ENCODE measurements at regions not wholly inside any gene's neighbourhood (a gene's known extent, or its start where the extent isn't known, plus 50 kb on each side); places are given as distances from the start of the nearest gene placed in this dataset.

DNA sequence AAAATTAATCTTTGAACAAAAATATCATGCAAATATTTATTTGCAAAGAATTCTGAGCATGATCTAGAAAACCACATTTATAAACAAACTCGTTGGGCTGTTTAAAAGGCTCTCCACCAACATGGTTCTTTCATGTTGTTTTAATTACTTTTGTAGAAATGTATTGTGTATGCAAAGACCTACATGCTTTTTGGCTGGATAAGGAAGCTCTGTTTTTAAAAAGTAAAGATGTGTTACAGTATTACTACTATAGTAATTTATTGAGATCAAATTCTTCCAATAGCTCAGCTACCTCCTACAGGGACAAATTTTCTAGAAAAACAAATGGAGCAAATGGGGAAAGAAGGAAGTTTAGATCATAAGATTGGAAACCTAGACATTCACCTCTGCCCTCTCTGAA is 177.5 kb upstream of the TTC29 start:
- Histone ChIP-seq H3K4me3 (ENCODE audit: low read length in 2 of 2) (no peak overlapping the region), H3K36me3 (ENCODE audit: control insufficient read depth in 2 of 2, insufficient read depth in 2 of 2, low read length in 2 of 2) (no peaks in the 10 kb centered on the region), H3K27ac (ENCODE audit: low read length) (no peak overlapping the region), H3K27me3 (ENCODE audit: control insufficient read depth in 1 of 2, insufficient read depth in 2 of 2, low read length in 2 of 2) (no peaks in the 10 kb centered on the region), H3K4me1 (ENCODE audit: control insufficient read depth, insufficient read depth, low read length) (peaks cover 8% of the 10 kb centered on the region), H3K9ac (ENCODE audit: low read length in 2 of 2) (no peak overlapping the region), H3K9me3 (ENCODE audit: control insufficient read depth in 2 of 2, low read length in 2 of 2) (no peaks in the 10 kb centered on the region)

GRCh38 chr4:147128787-147129186 is 183.1 kb upstream of the TTC29 start:
- Histone ChIP-seq H3K4me3 (ENCODE audit: low read length in 2 of 2) (no peak overlapping the region), H3K27ac (ENCODE audit: low read length) (no peak overlapping the region), H3K9ac (ENCODE audit: low read length in 2 of 2) (no peak overlapping the region), H3K27me3 (ENCODE audit: control insufficient read depth in 1 of 2, insufficient read depth in 2 of 2, low read length in 2 of 2) (no peaks in the 10 kb centered on the region), H3K4me1 (ENCODE audit: control insufficient read depth, insufficient read depth, low read length) (no peaks in the 10 kb centered on the region), H3K9me3 (ENCODE audit: control insufficient read depth in 2 of 2, low read length in 2 of 2) (no peaks in the 10 kb centered on the region), H3K36me3 (ENCODE audit: control insufficient read depth in 2 of 2, insufficient read depth in 2 of 2, low read length in 2 of 2) (no peaks in the 10 kb centered on the region)

GRCh38 chr4:147129687-147130086 is 184.0 kb upstream of the TTC29 start:
- H3K4me1 ChIP-seq (ENCODE audit: control insufficient read depth, insufficient read depth, low read length) = no peaks in the 10 kb centered on the region
- no peaks in the 10 kb centered on the region for H3K27me3 ChIP-seq (ENCODE audit: control insufficient read depth in 1 of 2, insufficient read depth in 2 of 2, low read length in 2 of 2)
- H3K9ac ChIP-seq (ENCODE audit: low read length in 2 of 2) = no peak overlapping the region
- no peak overlapping the region for H3K4me3 ChIP-seq (ENCODE audit: low read length in 2 of 2)
- no peak overlapping the region for H3K27ac ChIP-seq (ENCODE audit: low read length)
- H3K36me3 ChIP-seq (ENCODE audit: control insufficient read depth in 2 of 2, insufficient read depth in 2 of 2, low read length in 2 of 2) = no peaks in the 10 kb centered on the region
- no peaks in the 10 kb centered on the region for H3K9me3 ChIP-seq (ENCODE audit: control insufficient read depth in 2 of 2, low read length in 2 of 2)

DNA sequence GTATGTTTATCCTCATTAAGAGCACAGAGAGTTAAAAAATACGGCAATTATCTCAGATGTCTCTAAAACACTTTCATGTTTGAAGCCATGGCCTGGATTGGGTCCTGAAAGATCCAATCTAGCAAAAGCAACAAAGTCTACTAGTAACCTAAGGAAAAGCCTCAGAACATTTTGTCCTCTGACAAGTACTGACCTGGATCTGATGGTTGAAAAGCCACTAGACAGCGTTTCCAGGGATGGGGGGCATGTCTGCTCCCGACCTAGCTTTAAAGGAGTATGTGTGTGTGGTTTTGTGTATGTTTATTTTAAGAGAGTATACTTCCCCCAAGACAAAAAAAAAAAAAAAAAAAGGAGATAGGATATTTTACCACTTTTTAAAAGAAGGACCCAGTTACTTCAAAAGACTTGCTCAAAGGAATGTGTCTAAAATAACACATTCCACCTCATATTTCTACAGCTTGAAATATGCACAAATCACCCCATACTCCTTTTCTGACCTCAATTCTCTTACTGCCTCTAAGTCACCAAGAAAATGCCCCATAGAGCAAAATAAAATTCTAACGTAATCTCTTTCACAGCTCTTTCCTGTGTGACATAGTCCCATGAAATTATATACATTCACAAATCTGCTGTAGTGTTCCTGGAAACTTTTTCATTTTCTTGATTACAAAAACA is 189.0 kb upstream of the TTC29 start:
- peaks cover 2% of the 10 kb centered on the region for H3K4me1 ChIP-seq (ENCODE audit: control insufficient read depth, insufficient read depth, low read length)
- H3K4me3 ChIP-seq (ENCODE audit: low read length in 2 of 2) = no peak overlapping the region
- H3K9me3 ChIP-seq (ENCODE audit: control insufficient read depth in 2 of 2, low read length in 2 of 2) = no peaks in the 10 kb centered on the region
- H3K36me3 ChIP-seq (ENCODE audit: control insufficient read depth in 2 of 2, insufficient read depth in 2 of 2, low read length in 2 of 2) = no peaks in the 10 kb centered on the region
- no peaks in the 10 kb centered on the region for H3K27me3 ChIP-seq (ENCODE audit: control insufficient read depth in 1 of 2, insufficient read depth in 2 of 2, low read length in 2 of 2)
- H3K9ac ChIP-seq (ENCODE audit: low read length in 2 of 2) = no peak overlapping the region
- H3K27ac ChIP-seq (ENCODE audit: low read length) = no peak overlapping the region

DNA sequence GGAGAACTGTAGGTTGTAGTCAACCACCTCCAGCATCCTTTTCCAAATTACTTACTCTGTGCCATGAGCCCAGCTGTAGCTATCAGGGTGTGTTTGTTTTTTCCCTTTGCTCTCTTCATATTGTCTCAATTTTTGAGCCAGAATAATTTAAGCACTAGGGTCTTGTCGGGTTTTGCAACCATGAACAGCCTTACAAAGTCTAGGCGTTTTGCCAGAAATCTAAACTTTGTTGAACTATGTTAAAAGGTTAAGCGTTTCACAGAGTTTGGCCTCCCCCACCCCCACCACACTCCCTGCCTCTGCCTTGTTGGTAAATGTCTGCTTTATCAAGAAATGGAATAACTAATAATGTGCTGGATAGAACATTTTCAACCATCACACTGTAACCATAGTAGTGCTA is 190.6 kb upstream of the TTC29 start:
- no peak overlapping the region for H3K4me3 ChIP-seq (ENCODE audit: low read length in 2 of 2)
- H3K27me3 ChIP-seq (ENCODE audit: control insufficient read depth in 1 of 2, insufficient read depth in 2 of 2, low read length in 2 of 2) = no peaks in the 10 kb centered on the region
- no peaks in the 10 kb centered on the region for H3K9me3 ChIP-seq (ENCODE audit: control insufficient read depth in 2 of 2, low read length in 2 of 2)
- peaks cover 2% of the 10 kb centered on the region for H3K4me1 ChIP-seq (ENCODE audit: control insufficient read depth, insufficient read depth, low read length)
- H3K27ac ChIP-seq (ENCODE audit: low read length) = no peak overlapping the region
- no peaks in the 10 kb centered on the region for H3K36me3 ChIP-seq (ENCODE audit: control insufficient read depth in 2 of 2, insufficient read depth in 2 of 2, low read length in 2 of 2)
- no peak overlapping the region for H3K9ac ChIP-seq (ENCODE audit: low read length in 2 of 2)

DNA sequence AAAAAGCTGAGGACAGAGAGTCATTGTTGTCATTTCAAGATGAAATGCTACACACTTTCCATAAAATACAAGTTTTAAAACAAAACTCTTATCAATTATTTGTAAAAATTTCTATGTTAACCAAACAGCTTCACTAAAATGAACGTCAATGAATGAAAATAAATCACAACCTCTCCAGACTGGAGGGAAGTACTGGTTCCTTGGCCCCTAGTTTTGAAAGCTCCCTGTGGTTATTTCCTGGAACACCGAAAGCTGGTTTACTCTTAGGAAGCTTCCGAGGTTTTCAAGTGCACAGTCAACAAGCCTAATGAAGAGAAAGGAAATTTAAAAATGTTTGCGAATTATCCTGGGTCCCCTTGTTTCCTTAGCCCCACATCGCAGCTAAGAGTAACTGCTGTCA is 191.1 kb upstream of the TTC29 start:
- Histone ChIP-seq H3K27ac (ENCODE audit: low read length) (no peak overlapping the region), H3K9me3 (ENCODE audit: control insufficient read depth in 2 of 2, low read length in 2 of 2) (no peaks in the 10 kb centered on the region), H3K9ac (ENCODE audit: low read length in 2 of 2) (no peak overlapping the region), H3K36me3 (ENCODE audit: control insufficient read depth in 2 of 2, insufficient read depth in 2 of 2, low read length in 2 of 2) (no peaks in the 10 kb centered on the region), H3K4me3 (ENCODE audit: low read length in 2 of 2) (no peak overlapping the region), H3K27me3 (ENCODE audit: control insufficient read depth in 1 of 2, insufficient read depth in 2 of 2, low read length in 2 of 2) (no peaks in the 10 kb centered on the region), H3K4me1 (ENCODE audit: control insufficient read depth, insufficient read depth, low read length) (peaks cover 2% of the 10 kb centered on the region)

GRCh38 chr4:147137280-147137679 is 191.6 kb upstream of the TTC29 start:
- Histone ChIP-seq H3K27ac (ENCODE audit: low read length) (no peak overlapping the region), H3K27me3 (ENCODE audit: control insufficient read depth in 1 of 2, insufficient read depth in 2 of 2, low read length in 2 of 2) (no peaks in the 10 kb centered on the region), H3K4me3 (ENCODE audit: low read length in 2 of 2) (no peak overlapping the region), H3K9me3 (ENCODE audit: control insufficient read depth in 2 of 2, low read length in 2 of 2) (no peaks in the 10 kb centered on the region), H3K4me1 (ENCODE audit: control insufficient read depth, insufficient read depth, low read length) (peaks cover 2% of the 10 kb centered on the region), H3K9ac (ENCODE audit: low read length in 2 of 2) (no peak overlapping the region), H3K36me3 (ENCODE audit: control insufficient read depth in 2 of 2, insufficient read depth in 2 of 2, low read length in 2 of 2) (no peaks in the 10 kb centered on the region)

DNA sequence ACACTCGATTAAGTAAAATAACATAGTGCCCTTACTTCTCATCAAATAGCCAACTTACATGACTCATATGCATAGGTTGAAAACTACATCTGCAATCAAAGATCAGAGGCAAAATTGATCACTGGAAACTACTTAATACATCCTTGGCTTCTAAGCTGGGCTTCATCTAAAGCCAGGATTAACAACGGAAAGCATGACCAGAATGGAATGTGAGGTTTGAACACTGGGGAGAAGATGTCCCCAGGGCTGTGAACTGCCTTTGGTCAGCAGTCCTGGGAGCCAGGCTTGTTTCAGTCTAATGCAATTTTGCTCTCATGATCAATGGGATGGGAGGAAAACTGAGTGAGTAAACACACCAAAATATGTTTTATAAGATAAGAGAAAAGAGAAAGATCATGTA is 192.5 kb upstream of the TTC29 start:
- Histone ChIP-seq H3K27me3 (ENCODE audit: control insufficient read depth in 1 of 2, insufficient read depth in 2 of 2, low read length in 2 of 2) (no peaks in the 10 kb centered on the region), H3K4me1 (ENCODE audit: control insufficient read depth, insufficient read depth, low read length) (peaks cover 2% of the 10 kb centered on the region), H3K9ac (ENCODE audit: low read length in 2 of 2) (no peak overlapping the region), H3K9me3 (ENCODE audit: control insufficient read depth in 2 of 2, low read length in 2 of 2) (no peaks in the 10 kb centered on the region), H3K27ac (ENCODE audit: low read length) (no peak overlapping the region), H3K4me3 (ENCODE audit: low read length in 2 of 2) (no peak overlapping the region), H3K36me3 (ENCODE audit: control insufficient read depth in 2 of 2, insufficient read depth in 2 of 2, low read length in 2 of 2) (no peaks in the 10 kb centered on the region)

DNA sequence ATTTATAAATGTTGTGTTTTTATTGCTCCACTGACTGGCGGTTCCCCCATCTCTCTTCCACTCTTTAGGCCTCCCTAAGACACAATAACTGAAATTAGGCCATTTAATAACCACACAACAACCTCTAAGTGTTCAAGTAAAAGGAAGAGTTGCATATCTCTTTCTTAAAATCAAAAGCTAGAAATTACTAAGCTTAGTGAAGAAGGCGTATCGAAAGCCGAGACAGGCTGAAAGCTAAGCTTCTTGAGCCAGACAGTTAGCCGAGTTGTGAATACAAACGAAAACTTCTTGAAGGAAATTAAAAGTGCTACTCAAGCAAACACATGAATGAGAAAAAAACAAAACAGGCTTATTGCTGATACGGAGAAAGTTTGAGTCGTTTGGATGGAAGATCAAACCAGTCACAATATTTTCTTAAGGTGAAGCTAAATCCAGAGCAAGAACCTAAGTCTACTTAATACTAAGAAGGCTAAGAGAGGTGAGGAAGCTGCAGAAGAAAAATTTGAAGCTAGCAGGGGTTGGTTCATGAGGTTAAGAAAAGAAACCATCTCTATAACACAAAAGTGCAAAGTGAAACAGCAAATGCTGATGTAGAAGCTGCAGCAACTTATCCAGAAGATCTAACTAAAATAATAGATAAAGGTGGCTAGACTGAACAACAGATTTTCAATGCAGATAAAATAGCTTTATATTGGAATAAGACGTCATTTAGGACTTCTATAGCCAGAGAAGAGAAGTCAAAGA is 194.0 kb upstream of the TTC29 start:
- Histone ChIP-seq H3K4me3 (ENCODE audit: low read length in 2 of 2) (no peak overlapping the region), H3K36me3 (ENCODE audit: control insufficient read depth in 2 of 2, insufficient read depth in 2 of 2, low read length in 2 of 2) (no peaks in the 10 kb centered on the region), H3K27me3 (ENCODE audit: control insufficient read depth in 1 of 2, insufficient read depth in 2 of 2, low read length in 2 of 2) (no peaks in the 10 kb centered on the region), H3K9me3 (ENCODE audit: control insufficient read depth in 2 of 2, low read length in 2 of 2) (no peaks in the 10 kb centered on the region), H3K4me1 (ENCODE audit: control insufficient read depth, insufficient read depth, low read length) (peaks cover 2% of the 10 kb centered on the region), H3K9ac (ENCODE audit: low read length in 2 of 2) (no peak overlapping the region), H3K27ac (ENCODE audit: low read length) (no peak overlapping the region)

- Histone ChIP-seq H3K36me3 (ENCODE audit: control insufficient read depth in 2 of 2, insufficient read depth in 2 of 2, low read length in 2 of 2) (no peaks in the 10 kb centered on the region), H3K4me1 (ENCODE audit: control insufficient read depth, insufficient read depth, low read length) (no peaks in the 10 kb centered on the region), H3K27ac (ENCODE audit: low read length) (no peak overlapping the region), H3K9me3 (ENCODE audit: control insufficient read depth in 2 of 2, low read length in 2 of 2) (no peaks in the 10 kb centered on the region), H3K9ac (ENCODE audit: low read length in 2 of 2) (no peak overlapping the region), H3K27me3 (ENCODE audit: control insufficient read depth in 1 of 2, insufficient read depth in 2 of 2, low read length in 2 of 2) (no peaks in the 10 kb centered on the region), H3K4me3 (ENCODE audit: low read length in 2 of 2) (no peak overlapping the region)
These were observed 206.1 kb upstream of the TTC29 start for GRCh38 chr4:147151763-147152162.

All from stomach smooth muscle (tissue), 2 donors.